ENCODE measurements at regions not wholly inside any gene's neighbourhood (a gene's known extent, or its start where the extent isn't known, plus 50 kb on each side); places are given as distances from the start of the nearest gene placed in this dataset.

- TF ChIP-seq TAF1 (IDR thresholded peaks at IDR 0.05; ENCODE audit: borderline replicate concordance, low read depth, low read length) (no peak), SUZ12 (IDR thresholded peaks at IDR 0.05; ENCODE audit: unreplicated experiment) (no peak), EGR1 (IDR thresholded peaks at IDR 0.05; ENCODE audit: borderline replicate concordance in 1 of 2, low read depth in 2 of 2, low read length in 2 of 2) (no peak), HDAC2 (IDR thresholded peaks at IDR 0.05) (no peak), ATF3 (IDR thresholded peaks at IDR 0.05; ENCODE audit: borderline replicate concordance, extremely low read depth, low read depth, low read length) (no peak), PKNOX1 (IDR thresholded peaks at IDR 0.05) (no peak), CREB1 (IDR thresholded peaks at IDR 0.05; ENCODE audit: low read depth) (no peak)
Measured at GRCh38 chr3:28634019-28634418, 285.4 kb upstream of the AZI2 start.

Measured in GM12878 (cell line).